SK-N-SH (cell line): ENCODE measurements at regions not wholly inside any gene's neighbourhood (a gene's known extent, or its start where the extent isn't known, plus 50 kb on each side); places are given as distances from the start of the nearest gene placed in this dataset.

Experiments
- CTCF ChIA-PET: fragments of 300-600, 350-600 bp; formaldehyde crosslinking; extraction: SDS; loops from one replicate; lab custom pipeline; 2021; lab: Yijun Ruan, JAX
- POLR2A ChIA-PET: fragments of 350-600 bp; sonication (Branson Sonifier 250); formaldehyde crosslinking; extraction: SDS; loops from one replicate; lab custom pipeline; 2020; ENCODE audit warnings: antibody characterized with exemption, inconsistent platforms; lab: Yijun Ruan, JAX
- DNase-seq: peaks from one replicate; pipeline ENCODE4 v3.0.0; 2012
- H2AFZ ChIP-seq: fragments of 200-600 bp; sonication (generic); 2 replicates; pipeline ENCODE4 v1.8.1; 2016; ENCODE audit warnings: antibody characterized with exemption, mild to moderate bottlenecking, low read depth
- H3F3A ChIP-seq: fragments of 200-600 bp; sonication (generic); replicated peaks from 2 replicates; pipeline ENCODE3; 2016; ENCODE audit warnings: antibody characterized with exemption, mild to moderate bottlenecking; ENCODE audit not compliant: insufficient read depth
- H3K27ac ChIP-seq, 2 experiments: fragments of 200-500 bp in 1 of 2; fragments of 200-600 bp in 1 of 2; sonication (Bioruptor generic) in 1 of 2; sonication (generic), shearing (Covaris generic) in 1 of 2; 2 replicates each; pipeline versions ENCODE4 v1.5.1 to v1.6.1; 2014 to 2016; ENCODE audit warnings: low read depth in 2 of 2, inconsistent platforms in 1 of 2, low read length in 1 of 2, mild to moderate bottlenecking in 1 of 2, mixed read lengths in 1 of 2
- H3K27me3 ChIP-seq: fragments of 200-600 bp; sonication (generic), shearing (Covaris generic); 2 replicates; pipeline ENCODE4 v1.6.1; 2016; ENCODE audit warnings: mixed run types; ENCODE audit not compliant: insufficient read depth
- H3K36me3 ChIP-seq, 2 experiments: fragments of 200-500 bp in 1 of 2; fragments of 200-600 bp in 1 of 2; sonication (Bioruptor generic) in 1 of 2; sonication (generic) in 1 of 2; replicated peaks in 1 of 2; 2 replicates each; pipeline versions ENCODE3 to v1.5.1; 2014 to 2016; ENCODE audit warnings: low read length in 1 of 2, mild to moderate bottlenecking in 1 of 2; ENCODE audit not compliant: insufficient read depth in 2 of 2, control insufficient read depth in 1 of 2
- H3K4me1 ChIP-seq, 2 experiments: fragments of 200-500 bp in 1 of 2; fragments of 200-600 bp in 1 of 2; sonication (Bioruptor generic) in 1 of 2; sonication (generic), shearing (Covaris generic) in 1 of 2; 2 replicates each; pipeline versions ENCODE4 v1.5.1 to v1.6.1; 2014 to 2016; ENCODE audit warnings: low read depth in 1 of 2, low read length in 1 of 2, mixed run types in 1 of 2; ENCODE audit not compliant: insufficient read depth in 2 of 2, control insufficient read depth in 1 of 2
- H3K4me2 ChIP-seq: fragments of 200-600 bp; sonication (generic), shearing (Covaris generic); 2 replicates; pipeline ENCODE4 v1.6.1; 2017; ENCODE audit warnings: mixed run types
- H3K4me3 ChIP-seq, 2 experiments: fragments of 200-500 bp in 1 of 2; fragments of 200-600 bp in 1 of 2; sonication (Bioruptor generic) in 1 of 2; sonication (generic), shearing (Covaris generic) in 1 of 2; 2 replicates each; pipeline versions ENCODE4 v1.5.1 to v1.8.1; 2014 to 2016; ENCODE audit warnings: low read depth in 2 of 2, inconsistent platforms in 1 of 2, low read length in 1 of 2, mild to moderate bottlenecking in 1 of 2, mixed read lengths in 1 of 2, moderate library complexity in 1 of 2
- H3K79me2 ChIP-seq: fragments of 200-600 bp; sonication (generic); 2 replicates; pipeline ENCODE4 v1.8.1; 2017; ENCODE audit warnings: mild to moderate bottlenecking; ENCODE audit not compliant: insufficient read depth
- H3K9ac ChIP-seq: fragments of 200-600 bp; sonication (generic); 2 replicates; pipeline ENCODE4 v1.6.1; 2017; ENCODE audit warnings: mixed run types
- H3K9me2 ChIP-seq: fragments of 200-600 bp; sonication (generic); 2 replicates; pipeline ENCODE4 v1.6.1; 2017; ENCODE audit warnings: mixed run types
- H3K9me3 ChIP-seq: fragments of 200-600 bp; sonication (generic); 2 replicates; pipeline ENCODE4 v1.6.1; 2017; ENCODE audit warnings: mixed run types, mild to moderate bottlenecking, moderate library complexity
- H4K20me1 ChIP-seq: fragments of 200-600 bp; sonication (generic); 2 replicates; pipeline ENCODE4 v1.6.1; 2017; ENCODE audit warnings: mild to moderate bottlenecking, mixed run types; ENCODE audit not compliant: insufficient read depth
- CHD2 ChIP-seq: fragments of 150-350 bp; IDR thresholded peaks from 2 replicates; pipeline ENCODE4 v1.6.1; 2018; ENCODE audit warnings: low read length; ENCODE audit not compliant: partially characterized antibody
- EZH2phosphoT487 ChIP-seq: fragments of 200-600 bp; sonication (generic); IDR thresholded peaks from 2 replicates; pipeline ENCODE4 v1.6.1; 2017; ENCODE audit warnings: low read depth, mixed run types, mild to moderate bottlenecking, antibody characterized with exemption, moderate library complexity, borderline replicate concordance
- GABPA ChIP-seq: IDR thresholded peaks from 2 replicates; pipeline ENCODE4 v1.4.0; 2012; ENCODE audit warnings: low read depth, mild to moderate bottlenecking
- IRF3 ChIP-seq: fragments of 150-350 bp; IDR thresholded peaks from 2 replicates; pipeline ENCODE4 v1.6.1; 2016; ENCODE audit warnings: mild to moderate bottlenecking, low read depth, low read length
- MAX ChIP-seq: IDR thresholded peaks from 2 replicates; pipeline ENCODE4 v1.4.0; 2012; ENCODE audit warnings: low read depth
- MEF2A ChIP-seq: IDR thresholded peaks from 2 replicates; pipeline ENCODE4 v1.4.0; 2012; ENCODE audit warnings: low read depth, borderline replicate concordance
- MXI1 ChIP-seq: IDR thresholded peaks from 2 replicates; pipeline ENCODE4 v1.6.1; 2012; ENCODE audit warnings: mild to moderate bottlenecking, low read depth, low read length, improper control_type of control experiment
- NFIC ChIP-seq: IDR thresholded peaks from 2 replicates; pipeline ENCODE4 v1.4.0; 2012; ENCODE audit warnings: borderline replicate concordance
- NRF1 ChIP-seq: IDR thresholded peaks from 2 replicates; pipeline ENCODE4 v1.6.1; 2012; ENCODE audit warnings: low read depth, mild to moderate bottlenecking, low read length
- RCOR1 ChIP-seq: fragments of 150-350 bp; IDR thresholded peaks from 2 replicates; pipeline ENCODE4 v1.6.1; 2017; ENCODE audit warnings: antibody characterized with exemption, low read length
- RXRA ChIP-seq: IDR thresholded peaks from 2 replicates; pipeline ENCODE4 v1.4.0; 2012; ENCODE audit warnings: low read depth, mild to moderate bottlenecking, borderline replicate concordance
- SIN3A ChIP-seq: IDR thresholded peaks from 2 replicates; pipeline ENCODE4 v1.6.1; 2012; ENCODE audit warnings: low read depth, mild to moderate bottlenecking, low read length, moderate library complexity, borderline replicate concordance
- TCF12 ChIP-seq: IDR thresholded peaks from 2 replicates; pipeline ENCODE4 v1.4.0; 2012
- TEAD4 ChIP-seq: IDR thresholded peaks from 2 replicates; pipeline ENCODE4 v1.4.0; 2012; ENCODE audit warnings: mild to moderate bottlenecking, borderline replicate concordance; ENCODE audit not compliant: insufficient read depth
- USF1 ChIP-seq: IDR thresholded peaks from 2 replicates; pipeline ENCODE4 v1.4.0; 2012; ENCODE audit warnings: low read depth, borderline replicate concordance
- USF2 ChIP-seq: fragments of 150-350 bp; IDR thresholded peaks from 2 replicates; pipeline ENCODE4 v1.6.1; 2017; ENCODE audit warnings: antibody characterized with exemption, low read length, low read depth, borderline replicate concordance
- YY1 ChIP-seq: IDR thresholded peaks from 2 replicates; pipeline ENCODE4 v1.4.0; 2012; ENCODE audit warnings: low read depth, mild to moderate bottlenecking
- WGBS: methylation state at CpG from one replicate; pipeline ENCODE4 v1.1.6; 2017; ENCODE audit warnings: low lambda C conversion rate; 5-methylcytosine and 5-hydroxymethylcytosine counted together

- ChIA-PET POLR2A (no interaction called here), CTCF (no interaction called here)
- Histone ChIP-seq H4K20me1 (no peaks in the 10 kb centered on the region), H3F3A (no peaks in the 10 kb centered on the region), H3K4me1 (no peaks in the 10 kb centered on the region), H3K27me3 (no peaks in the 10 kb centered on the region; the same call in 1 of the 2 replicates), H3K9ac (no peak overlapping the region), H3K36me3 (no peaks in the 10 kb centered on the region), H2AFZ (no peak overlapping the region), H3K4me3 (no peak overlapping the region), H3K79me2 (no peaks in the 10 kb centered on the region), H3K4me2 (no peak overlapping the region), H3K27ac (no peak overlapping the region), H3K9me3 (no peaks in the 10 kb centered on the region), H3K9me2 (no peaks in the 10 kb centered on the region)
- 9% methylated on average over 2 of the region's 2 CpGs for WGBS
- DNase-seq = no peak
- TF ChIP-seq TEAD4 (no peak), GABPA (no peak), TCF12 (no peak), NFIC (no peak), CHD2 (no peak), SIN3A (no peak), EZH2phosphoT487 (no peak), MEF2A (no peak), NRF1 (no peak), MAX (no peak), YY1 (no peak), MXI1 (no peak), USF1 (no peak), RXRA (no peak), USF2 (no peak), RCOR1 (no peak), IRF3 (no peak)
Measured at GRCh38 chr3:83863380-83863779, 1095.4 kb upstream of the CADM2 start.
